OCI-LY3 (cell line): ENCODE measurements at regions not wholly inside any gene's neighbourhood (a gene's known extent, or its start where the extent isn't known, plus 50 kb on each side); places are given as distances from the start of the nearest gene placed in this dataset.

Experiments
- H2AFZ ChIP-seq: fragments of 200-600, 300-600 bp; shearing (Covaris generic); 2 replicates; pipeline ENCODE4 v1.6.0; 2014; ENCODE audit warnings: antibody characterized with exemption, low read depth, low read length
- H3K27ac ChIP-seq: fragments of 200-600, 300-600 bp; sonication (generic); 2 replicates; pipeline ENCODE4 v1.5.1; 2014; ENCODE audit warnings: mild to moderate bottlenecking, low read length, moderate library complexity, mixed read lengths
- H3K27me3 ChIP-seq: fragments of 200-600, 300-600 bp; sonication (generic); 2 replicates; pipeline ENCODE4 v1.6.1; 2014; ENCODE audit warnings: low read depth, low read length, mixed read lengths
- H3K36me3 ChIP-seq: fragments of 200-600, 300-600 bp; sonication (generic); replicated peaks from 2 replicates; pipeline ENCODE3; 2014; ENCODE audit warnings: low read depth, low read length, mixed read lengths
- H3K4me1 ChIP-seq: fragments of 300-600, 200-600 bp; sonication (generic); 2 replicates; pipeline ENCODE4 v1.6.1; 2014; ENCODE audit warnings: low read length, mixed read lengths
- H3K4me2 ChIP-seq: fragments of 200-600, 300-600 bp; sonication (generic); 2 replicates; pipeline ENCODE4 v1.6.1; 2014; ENCODE audit warnings: low read length, mixed read lengths
- H3K4me3 ChIP-seq: fragments of 300-600, 200-600 bp; sonication (generic); 2 replicates; pipeline ENCODE4 v1.5.1; 2014; ENCODE audit warnings: antibody characterized with exemption, mild to moderate bottlenecking, low read length, moderate library complexity
- H3K79me2 ChIP-seq: fragments of 300-600, 200-600 bp; shearing (Covaris generic); 2 replicates; pipeline ENCODE4 v1.6.1; 2014; ENCODE audit warnings: mild to moderate bottlenecking, low read length, mixed read lengths
- H3K9ac ChIP-seq: fragments of 300-600, 200-600 bp; shearing (Covaris generic); 2 replicates; pipeline ENCODE4 v1.6.0; 2014; ENCODE audit warnings: mild to moderate bottlenecking, low read length, moderate library complexity
- H3K9me3 ChIP-seq: fragments of 200-600, 300-600 bp; shearing (Covaris generic); 2 replicates; pipeline ENCODE4 v1.6.1; 2014; ENCODE audit warnings: low read length, mixed read lengths; ENCODE audit not compliant: insufficient read depth
- H4K20me1 ChIP-seq: fragments of 200-600, 300-600 bp; sonication (generic); 2 replicates; pipeline ENCODE4 v1.6.1; 2016; ENCODE audit warnings: low read length, mixed read lengths; ENCODE audit not compliant: insufficient read depth
- CTCF ChIP-seq: fragments of 200-600, 300-600 bp; sonication (generic); IDR thresholded peaks from 2 replicates; pipeline ENCODE4 v1.5.1; 2014; ENCODE audit warnings: antibody characterized with exemption, low read length, low read depth
- EZH2phosphoT487 ChIP-seq: fragments of 200-600 bp; shearing (Covaris generic); IDR thresholded peaks from 2 replicates; pipeline ENCODE4 v1.6.1; 2018; ENCODE audit warnings: antibody characterized with exemption, mixed run types, low read depth

- no peaks in the 10 kb centered on the region for H3K9me3 ChIP-seq
- no peak overlapping the region for H3K9ac ChIP-seq
- no peak overlapping the region for H3K27ac ChIP-seq
- H4K20me1 ChIP-seq: no peaks in the 10 kb centered on the region
- H3K4me1 ChIP-seq: no peaks in the 10 kb centered on the region
- no peak overlapping the region for H3K4me2 ChIP-seq
- no peaks in the 10 kb centered on the region for H3K27me3 ChIP-seq
- no peaks in the 10 kb centered on the region for H3K36me3 ChIP-seq
- H3K79me2 ChIP-seq: no peaks in the 10 kb centered on the region
- no peak for TF ChIP-seq EZH2phosphoT487
- no peak for TF ChIP-seq CTCF
- no peak overlapping the region for H3K4me3 ChIP-seq
- no peak overlapping the region for H2AFZ ChIP-seq
Measured at GRCh38 chr2:234773764-234774409, 177.9 kb upstream of the SH3BP4 start.

- no peak overlapping the region for H3K4me2 ChIP-seq
- no peak overlapping the region for H3K4me3 ChIP-seq
- H3K36me3 ChIP-seq: no peaks in the 10 kb centered on the region
- no peaks in the 10 kb centered on the region for H3K9me3 ChIP-seq
- no peak overlapping the region for H2AFZ ChIP-seq
- H3K4me1 ChIP-seq: no peaks in the 10 kb centered on the region
- no peak overlapping the region for H3K9ac ChIP-seq
- H4K20me1 ChIP-seq: no peaks in the 10 kb centered on the region
- TF ChIP-seq EZH2phosphoT487 (no peak), CTCF (no peak)
- no peaks in the 10 kb centered on the region for H3K79me2 ChIP-seq
- no peak overlapping the region for H3K27ac ChIP-seq
- H3K27me3 ChIP-seq: no peaks in the 10 kb centered on the region
Measured at GRCh38 chr2:234773129-234773528, 178.7 kb upstream of the SH3BP4 start.

GRCh38 chr2:234772733-234773060, 179.1 kb upstream of the SH3BP4 start:
- Histone ChIP-seq H3K4me2 (no peak overlapping the region), H3K9ac (no peak overlapping the region)

More at GRCh38 chr2:234772733-234773060, 179.1 kb upstream of the SH3BP4 start:
- Histone ChIP-seq H3K9me3 (no peaks in the 10 kb centered on the region), H3K27ac (no peak overlapping the region), H4K20me1 (no peaks in the 10 kb centered on the region), H2AFZ (no peak overlapping the region), H3K4me1 (no peaks in the 10 kb centered on the region), H3K79me2 (no peaks in the 10 kb centered on the region), H3K36me3 (no peaks in the 10 kb centered on the region), H3K27me3 (no peaks in the 10 kb centered on the region), H3K4me3 (no peak overlapping the region)
- TF ChIP-seq EZH2phosphoT487 (no peak), CTCF (no peak)
